ENCODE measurements at regions not wholly inside any gene's neighbourhood (a gene's known extent, or its start where the extent isn't known, plus 50 kb on each side); places are given as distances from the start of the nearest gene placed in this dataset.

DNA sequence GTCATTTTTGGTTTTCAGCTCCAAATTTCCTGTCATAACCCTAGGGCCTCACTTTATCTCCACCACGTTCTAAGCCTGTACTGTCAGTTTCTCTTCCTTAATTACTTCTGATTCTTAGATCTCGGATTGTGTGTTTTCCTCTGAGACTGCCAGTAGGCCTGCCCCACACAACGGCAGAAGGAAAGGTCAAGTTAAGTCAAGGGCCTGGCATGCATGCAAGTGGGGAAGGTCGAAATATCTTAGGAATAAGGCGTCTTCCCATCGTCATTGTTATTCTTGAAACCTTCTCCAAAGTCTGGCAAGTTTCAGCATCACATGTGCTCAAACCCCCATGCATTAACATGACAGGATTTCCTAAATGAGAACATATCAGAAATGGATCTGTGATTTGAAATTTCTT is 203.5 kb upstream of the TSHZ2 start:
- no peak for DNase-seq

DNA sequence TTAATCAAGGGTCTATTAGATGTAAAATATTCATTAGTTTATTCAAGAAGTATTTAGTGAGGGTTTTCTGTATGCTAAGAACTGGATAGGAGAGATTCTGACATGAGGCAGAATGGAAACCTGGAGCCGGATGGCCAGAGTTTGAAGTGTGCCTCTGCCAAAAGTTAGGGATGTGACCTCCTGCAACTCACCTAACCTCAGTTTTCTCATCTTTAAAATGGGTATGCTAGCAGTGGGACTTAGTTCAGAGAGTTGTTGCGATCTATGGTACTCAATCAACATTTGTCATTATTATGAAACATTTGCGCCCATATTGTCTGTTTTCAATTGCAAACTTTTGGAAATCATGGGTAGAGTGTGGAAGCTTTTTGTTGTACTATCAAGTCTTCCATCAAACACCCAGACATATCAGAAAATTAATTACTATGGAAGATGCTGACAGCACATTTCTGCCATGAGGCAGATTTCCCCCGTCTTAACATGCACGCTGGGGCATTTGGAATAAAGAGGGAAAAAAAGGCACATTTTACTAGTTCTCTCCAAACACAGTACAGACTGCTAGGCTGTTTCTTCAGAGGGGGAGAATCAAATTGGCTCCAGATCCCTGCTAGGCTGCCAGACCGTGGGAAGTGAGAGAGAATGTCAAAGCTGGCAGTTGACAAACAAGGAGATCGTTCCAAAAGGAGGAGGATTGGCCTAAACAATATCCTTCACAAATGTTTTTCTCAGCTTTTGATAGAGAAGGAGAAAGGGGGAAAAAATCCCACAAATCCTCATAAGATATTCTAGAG is 205.3 kb upstream of the TSHZ2 start:
- no peak for DNase-seq

DNA sequence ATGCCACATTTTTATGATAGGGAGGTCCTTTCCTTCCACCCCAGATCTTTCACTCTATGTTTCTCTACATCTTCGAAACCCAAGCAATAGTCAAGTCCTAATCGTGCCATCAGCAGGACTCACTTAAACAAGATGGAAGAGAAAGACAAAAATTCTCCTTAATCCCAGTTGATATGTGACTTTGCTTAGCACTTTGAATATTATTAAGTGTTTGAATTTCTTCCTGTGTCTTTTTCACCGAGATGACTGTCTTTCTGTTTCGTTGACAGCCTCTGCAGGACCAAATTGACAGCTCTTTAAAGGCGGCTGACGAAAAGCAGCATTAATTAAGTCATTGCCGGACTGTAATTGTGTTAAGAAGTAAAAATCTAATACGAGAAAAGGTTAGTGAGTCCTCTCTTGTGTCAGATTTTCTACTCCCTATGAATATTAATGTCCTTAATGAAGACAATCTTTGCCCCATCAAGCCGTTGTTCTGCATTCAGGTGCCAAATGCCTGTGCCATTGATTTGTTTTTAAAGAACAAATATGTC is 208.8 kb upstream of the TSHZ2 start:
- no peak for DNase-seq

DNA sequence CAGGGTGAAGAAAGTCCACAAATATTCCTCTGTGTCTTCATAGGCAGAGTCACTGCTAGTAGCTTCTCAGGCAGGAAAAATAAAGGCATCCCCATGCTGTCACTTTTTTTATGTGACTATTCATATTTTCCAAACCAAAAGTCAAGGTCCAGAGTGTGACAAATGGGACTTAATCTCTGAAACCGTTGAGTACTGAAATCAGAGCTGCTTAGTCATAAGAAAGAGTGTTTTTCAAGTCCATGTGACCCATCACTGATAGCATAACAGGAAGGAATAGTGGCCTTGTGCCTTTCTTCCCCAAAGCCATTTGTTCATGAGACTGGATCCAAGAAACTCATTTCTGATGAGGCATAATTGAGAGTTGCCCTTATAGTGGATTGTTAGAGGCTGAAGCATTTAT is 210.3 kb upstream of the TSHZ2 start:
- DNase-seq: no peak

DNA sequence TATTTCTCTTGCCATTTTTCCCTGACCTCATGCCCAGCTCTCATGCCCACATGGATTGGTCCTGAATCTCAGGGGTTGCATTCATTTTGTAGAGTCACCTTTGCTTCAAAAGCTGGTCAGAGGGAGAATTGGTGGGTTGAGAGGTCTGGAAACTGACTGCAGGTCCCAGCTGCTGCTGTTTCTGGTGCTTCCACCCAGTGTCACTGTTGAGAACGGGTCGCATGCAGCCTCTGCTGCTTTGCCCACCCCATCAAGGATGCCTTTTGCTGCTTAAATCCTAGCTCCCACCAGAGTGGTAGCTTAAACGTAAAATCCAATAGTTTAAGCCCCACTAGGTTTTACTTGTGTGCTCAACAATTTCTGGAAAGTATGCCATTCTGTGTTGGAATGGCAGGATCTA is 211.4 kb upstream of the TSHZ2 start:
- no peak for DNase-seq

DNA sequence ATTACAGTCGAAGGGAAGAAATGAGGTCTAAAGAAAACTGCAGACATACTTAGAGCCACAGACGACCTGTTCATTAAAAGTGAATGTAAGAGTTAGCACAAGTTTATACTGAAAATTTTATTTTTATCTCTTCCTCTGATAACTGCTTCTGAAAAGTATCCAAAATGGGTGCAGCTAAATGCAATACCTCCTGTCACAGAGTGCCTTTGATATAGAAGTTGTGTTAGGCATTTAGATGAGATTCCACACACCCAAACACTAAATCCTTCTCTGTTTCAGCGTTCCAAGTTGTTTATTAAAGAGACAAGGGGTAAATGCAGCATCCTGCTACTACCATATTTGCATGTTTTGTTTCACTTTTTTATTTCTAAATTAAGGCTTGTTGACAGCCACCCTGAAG is 214.7 kb upstream of the TSHZ2 start:
- DNase-seq: no peak

DNA sequence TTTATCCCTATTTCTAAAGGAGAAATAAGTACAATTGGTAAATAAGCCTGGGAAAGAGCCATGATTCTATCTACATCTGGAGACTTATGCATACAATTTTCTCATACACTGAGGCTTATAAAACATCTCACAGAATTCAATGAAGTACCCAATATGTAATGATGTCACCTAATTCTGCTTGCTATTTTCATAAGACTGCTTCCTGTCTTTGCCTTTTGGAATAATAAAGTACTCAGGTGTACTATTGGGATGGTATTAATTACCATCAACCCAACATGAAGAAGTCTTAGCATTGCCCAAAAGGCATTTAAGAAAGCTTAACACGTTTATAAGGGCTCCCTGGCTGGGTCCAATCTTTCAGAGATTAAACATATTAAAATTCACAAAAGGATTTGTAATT is 216.4 kb upstream of the TSHZ2 start:
- no peak for DNase-seq

DNA sequence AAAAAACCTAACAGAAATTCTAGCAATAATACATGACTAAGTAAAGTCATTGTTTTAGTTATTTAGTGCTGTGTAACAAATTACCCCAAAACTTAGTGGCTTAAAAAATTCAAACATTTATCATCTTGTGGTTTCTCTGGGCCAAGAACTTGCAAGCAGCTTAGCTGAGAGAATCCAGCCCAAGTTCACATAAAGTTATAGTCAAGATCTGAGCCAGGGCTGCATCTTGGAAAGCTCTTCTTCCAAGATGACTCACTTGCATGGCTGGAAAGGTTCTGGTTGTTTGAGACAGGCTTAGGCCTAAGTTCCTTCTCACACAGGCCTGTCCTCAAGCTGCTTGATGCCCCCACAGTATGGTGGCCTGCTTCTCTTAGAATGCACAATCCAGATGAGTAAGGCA is 217.8 kb upstream of the TSHZ2 start:
- DNase-seq: no peak

DNA sequence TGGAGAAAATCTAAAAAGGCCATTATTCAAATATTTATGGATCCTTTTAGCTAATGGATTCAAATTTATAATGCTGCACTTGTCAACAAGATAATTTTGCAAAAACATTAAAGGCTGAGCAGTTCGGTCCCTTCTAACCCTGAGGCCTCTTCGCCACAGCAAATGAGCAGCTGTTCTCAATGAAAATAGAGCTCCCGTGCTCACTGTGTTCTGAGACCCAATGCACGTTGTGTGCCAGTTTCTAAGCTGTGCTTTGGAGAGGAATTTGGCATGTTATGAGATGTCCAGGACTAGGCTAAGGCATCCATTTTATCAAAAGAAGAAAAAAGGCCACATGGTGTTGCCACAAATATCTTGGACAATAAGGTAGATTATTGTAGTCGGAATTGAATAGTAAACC is 220.1 kb upstream of the TSHZ2 start:
- DNase-seq: no peak

DNA sequence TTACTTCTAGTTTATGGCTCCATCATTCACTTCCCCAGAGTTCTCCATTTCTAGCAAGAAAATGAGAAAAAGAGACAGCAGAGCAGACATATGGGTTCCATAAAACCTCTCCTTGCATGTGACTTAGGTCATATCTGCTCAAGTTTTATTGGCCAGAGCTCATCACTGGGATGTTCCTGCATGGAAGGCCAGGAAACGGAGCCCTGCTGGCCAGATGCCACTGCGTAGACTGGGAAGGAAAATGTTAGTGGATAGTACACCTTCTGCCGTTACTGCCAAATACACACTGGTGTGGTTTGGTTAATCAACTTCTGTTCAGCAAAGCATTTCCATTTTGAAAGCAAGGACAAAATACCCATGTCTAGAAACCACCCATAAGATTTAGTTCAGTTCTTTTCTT is 220.6 kb upstream of the TSHZ2 start:
- DNase-seq: no peak

DNA sequence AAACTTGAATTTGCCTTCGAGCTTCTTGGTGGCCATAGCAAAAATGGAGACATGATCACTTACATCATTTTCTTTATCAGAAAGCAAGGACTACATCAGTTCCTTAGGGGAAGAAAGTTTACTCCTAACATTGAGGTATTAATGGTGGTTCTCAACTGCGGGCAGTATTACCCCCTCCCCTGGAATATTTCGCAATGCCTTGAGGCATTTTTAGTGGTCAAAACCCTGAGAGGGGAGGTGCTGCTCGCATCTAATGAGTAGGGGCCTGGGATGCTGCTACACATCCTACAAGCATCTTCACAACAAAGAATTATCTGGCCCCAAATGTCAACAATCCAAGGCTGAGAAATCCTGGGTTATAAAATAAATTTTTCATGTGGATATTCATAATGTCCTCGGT is 222.2 kb upstream of the TSHZ2 start:
- DNase-seq: no peak

DNA sequence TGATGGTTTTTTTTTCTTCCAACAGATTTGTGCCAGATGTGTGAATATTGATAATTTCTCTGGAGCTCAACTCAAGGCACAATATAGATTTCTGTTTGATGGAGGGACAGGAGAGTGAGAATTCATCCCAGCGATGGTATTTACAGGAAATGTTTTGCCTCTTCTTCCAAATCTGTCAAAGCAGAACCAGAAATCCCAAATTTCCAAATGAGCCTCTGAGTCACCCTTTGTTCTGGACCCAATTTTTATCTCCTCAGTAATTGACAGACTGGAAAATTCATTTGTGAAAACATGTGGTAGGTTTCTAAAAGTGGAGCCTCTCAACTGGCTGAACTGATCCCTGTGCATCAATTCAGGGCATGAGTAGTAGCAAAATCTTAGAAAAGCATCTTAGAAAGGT is 223.2 kb upstream of the TSHZ2 start:
- DNase-seq: no peak

DNA sequence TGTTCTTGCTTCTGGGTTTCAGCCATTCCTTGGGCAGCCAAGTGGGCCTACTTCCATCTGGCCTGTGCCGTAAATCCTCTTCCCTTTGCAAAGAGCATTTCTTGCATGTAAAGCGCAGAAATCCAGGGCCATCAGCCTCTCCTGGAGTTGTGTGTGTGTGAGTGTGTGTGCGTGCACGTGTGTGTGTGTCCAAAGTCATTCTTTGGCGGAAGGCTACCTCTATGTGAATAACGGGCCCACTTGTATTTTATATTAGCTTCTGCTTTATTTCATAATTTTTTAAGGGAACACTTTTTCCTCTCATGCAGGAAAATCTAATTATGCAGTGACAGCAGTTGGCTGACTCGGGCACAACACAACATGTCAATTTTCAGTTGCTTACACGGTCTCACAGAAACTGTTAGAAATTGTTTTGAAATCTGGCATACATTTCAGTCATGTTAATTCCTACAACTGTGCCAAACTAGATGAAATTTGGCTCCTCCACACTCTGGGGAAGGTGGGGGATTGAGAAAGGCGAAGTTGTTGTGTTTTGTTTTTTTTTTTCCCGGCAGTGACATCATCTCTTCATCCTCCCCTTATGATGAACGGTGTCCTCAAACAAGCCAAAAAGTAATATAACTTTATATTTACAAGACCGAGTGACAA is 223.7 kb upstream of the TSHZ2 start:
- no peak for DNase-seq

DNA sequence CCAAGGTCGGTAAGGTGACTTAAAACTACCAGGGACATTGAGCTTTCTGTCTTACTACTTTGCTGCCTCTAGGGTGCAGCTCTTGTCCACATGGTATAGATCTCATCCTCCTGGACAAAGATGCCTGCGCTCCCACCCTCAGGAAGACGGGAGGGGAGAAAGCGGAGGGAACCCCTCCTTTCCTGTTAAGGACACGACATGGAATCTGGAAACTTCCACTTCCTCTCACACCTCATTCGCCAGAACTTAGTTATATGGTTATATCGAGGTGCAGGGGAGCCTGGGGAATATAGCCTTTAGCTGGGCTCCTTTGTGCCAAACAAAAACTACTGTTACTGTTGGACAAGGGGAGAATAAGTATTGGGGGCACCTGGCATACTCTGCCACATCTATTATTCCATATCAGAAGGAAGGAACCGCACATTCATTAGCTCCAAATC is 224.3 kb upstream of the TSHZ2 start:
- DNase-seq: no peak

DNA sequence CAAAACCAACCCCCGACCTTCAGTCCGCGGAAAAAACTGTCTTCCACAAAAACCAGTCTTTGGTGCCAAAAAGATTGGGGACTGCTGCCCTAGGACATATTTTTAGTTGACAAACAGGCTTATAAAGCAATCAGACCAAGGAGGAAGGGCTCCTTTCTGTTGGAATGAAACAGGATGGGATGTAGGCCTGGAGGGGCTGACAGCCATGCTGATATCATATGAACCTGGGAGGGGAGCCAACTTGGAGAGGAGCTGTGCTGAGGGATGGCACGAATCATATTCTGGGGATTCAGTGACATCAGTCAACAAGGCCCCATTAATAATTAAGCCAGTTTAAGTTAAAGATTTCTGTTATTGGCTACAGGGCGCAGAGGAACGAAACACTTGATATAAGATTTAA is 225.4 kb upstream of the TSHZ2 start:
- DNase-seq: no peak

DNA sequence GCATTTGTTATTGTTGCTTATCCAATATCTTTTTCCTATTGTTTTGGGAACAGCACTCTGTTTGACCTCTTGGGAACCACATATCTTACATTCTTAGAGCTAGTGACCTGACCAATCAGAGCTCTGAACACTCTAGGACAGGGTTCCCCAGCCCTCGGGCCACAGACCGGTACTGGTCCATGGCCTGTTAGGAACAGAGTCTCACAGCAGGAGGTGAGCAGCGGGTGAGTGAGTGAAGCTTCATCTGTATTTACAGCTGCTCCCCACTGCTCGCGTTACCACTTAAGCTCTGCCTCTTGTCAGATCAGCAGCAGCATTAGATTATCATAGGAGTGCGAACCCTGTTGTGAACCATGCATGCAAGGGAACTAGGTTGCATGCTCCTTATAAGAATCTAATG is 226.0 kb upstream of the TSHZ2 start:
- no peak for DNase-seq

DNA sequence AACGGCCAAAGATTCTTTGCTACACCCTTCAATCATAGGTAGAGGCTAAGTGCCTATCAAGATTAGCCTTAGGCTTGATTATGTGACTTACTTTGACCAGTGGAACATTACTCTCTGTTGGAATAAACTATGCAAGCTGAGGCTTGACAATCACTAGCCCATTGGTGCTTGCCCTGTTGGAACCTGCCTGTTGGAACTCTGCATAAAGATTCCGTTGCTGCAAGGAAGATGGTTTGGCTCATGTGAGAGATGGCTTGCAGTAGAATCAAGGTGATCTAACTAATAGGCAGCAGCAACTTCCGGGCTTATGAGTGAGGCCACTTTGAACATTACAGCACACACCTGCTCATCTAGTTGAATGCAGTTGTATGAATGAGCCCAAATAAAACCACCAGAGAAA is 227.7 kb upstream of the TSHZ2 start:
- DNase-seq: no peak

DNA sequence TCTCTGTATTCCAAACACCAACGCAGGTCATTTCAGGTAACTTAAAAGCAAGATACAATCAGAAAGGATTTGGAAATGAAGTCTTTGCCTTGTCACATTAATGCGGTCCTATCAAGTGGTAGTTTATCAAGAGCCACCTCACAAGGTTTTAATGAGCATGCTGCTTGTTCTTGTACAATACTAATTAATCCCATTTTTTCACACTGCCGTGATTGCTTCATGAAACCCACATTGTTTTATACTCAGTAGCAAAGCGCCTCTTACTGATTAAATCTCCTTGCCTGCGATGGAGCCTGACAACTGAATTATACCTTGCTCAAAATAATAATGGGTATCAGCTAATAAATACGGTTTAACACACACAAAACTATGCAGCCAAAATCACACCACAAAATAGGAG is 234.1 kb upstream of the TSHZ2 start:
- DNase-seq: no peak

DNA sequence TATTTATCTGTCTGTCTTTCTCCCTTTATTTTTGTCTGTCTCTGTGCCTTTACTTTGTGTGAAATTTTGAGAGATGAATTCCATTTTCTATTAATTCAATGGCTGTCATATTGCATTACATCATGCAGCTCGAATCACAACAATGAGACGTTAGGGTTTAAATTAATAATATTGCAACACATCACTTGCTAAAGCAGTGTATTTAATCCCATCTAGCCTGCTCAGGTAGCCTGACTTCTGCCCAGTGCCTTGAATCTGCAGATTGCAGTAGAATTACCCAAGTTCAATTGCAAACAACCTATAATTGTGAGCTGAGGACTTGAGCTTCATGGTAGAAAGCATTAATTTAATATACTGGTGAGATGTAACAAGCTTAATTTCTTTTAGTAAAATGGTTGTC is 235.7 kb upstream of the TSHZ2 start:
- DNase-seq: no peak

DNA sequence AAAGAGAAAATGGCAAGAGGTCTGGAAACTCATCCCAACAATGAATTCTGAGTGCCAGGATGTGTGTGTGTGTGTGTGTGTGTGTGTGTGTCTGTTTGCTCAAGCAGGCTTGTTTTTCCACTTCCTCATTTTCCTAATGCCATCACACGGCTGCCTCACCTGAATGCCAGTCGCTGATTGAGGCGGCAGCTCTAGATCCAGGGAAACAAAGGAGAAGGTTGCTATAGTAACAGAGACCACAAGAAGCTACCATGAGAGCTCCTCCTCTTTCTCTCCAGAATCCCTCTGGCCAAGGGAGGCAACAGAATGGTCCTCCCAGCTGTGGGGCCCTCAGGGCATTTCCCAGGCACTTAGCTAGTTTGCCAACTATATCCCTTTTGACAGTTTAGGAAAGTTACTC is 241.1 kb upstream of the TSHZ2 start:
- DNase-seq: no peak

DNA sequence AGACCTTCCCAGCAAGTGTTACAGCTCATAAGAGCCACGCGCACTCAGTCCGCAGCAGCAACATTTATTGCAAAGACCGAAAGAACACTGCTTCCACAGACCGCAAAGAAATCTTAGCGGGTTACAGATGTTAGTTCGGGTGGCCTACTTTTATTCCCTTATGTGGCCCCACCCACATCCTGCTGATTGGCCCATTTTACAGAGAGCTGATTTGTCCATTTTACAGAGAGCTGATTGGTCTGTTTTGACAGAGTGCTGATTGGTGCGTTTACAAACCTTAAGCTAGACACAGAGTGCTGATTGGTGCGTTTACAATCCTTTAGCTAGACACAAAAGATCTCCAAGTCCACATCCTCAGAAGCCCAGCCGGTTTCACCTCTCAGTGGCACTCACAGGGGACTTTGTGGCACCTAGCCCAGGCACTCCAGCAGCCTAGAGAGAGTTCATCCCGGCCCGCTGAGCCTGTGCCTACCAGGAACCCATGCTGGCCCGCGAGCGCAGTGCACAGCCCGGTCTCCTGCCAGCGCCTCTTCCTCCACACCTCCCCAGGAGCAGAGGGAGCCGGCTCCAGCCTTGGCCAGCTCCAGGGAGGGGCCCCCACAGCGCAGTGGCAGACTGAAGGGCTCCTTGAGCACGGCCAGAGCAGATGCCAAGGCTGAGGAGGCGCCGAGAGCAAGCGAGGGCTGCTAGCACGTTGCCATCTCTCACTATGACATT is 244.3 kb upstream of the TSHZ2 start:
- DNase-seq: no peak

DNA sequence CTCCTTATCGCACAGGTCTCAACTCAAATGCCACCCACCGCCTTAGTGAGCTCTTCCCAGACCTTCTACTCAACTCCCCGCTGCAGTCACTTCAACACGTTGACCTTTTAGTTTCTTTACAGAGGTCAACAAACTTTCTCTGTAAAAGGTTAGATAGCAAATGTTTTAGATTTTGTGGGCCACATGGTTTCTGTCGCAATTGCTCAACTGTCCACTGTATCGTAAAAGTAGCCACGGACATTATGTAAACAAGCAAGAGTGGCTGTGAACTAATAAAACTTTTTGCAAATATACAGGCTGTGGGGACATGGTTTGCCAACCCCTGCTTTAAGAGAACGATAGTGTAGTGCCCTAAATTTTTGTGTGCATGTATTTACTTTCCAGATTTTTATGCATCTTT is 247.6 kb upstream of the TSHZ2 start:
- DNase-seq: no peak

DNA sequence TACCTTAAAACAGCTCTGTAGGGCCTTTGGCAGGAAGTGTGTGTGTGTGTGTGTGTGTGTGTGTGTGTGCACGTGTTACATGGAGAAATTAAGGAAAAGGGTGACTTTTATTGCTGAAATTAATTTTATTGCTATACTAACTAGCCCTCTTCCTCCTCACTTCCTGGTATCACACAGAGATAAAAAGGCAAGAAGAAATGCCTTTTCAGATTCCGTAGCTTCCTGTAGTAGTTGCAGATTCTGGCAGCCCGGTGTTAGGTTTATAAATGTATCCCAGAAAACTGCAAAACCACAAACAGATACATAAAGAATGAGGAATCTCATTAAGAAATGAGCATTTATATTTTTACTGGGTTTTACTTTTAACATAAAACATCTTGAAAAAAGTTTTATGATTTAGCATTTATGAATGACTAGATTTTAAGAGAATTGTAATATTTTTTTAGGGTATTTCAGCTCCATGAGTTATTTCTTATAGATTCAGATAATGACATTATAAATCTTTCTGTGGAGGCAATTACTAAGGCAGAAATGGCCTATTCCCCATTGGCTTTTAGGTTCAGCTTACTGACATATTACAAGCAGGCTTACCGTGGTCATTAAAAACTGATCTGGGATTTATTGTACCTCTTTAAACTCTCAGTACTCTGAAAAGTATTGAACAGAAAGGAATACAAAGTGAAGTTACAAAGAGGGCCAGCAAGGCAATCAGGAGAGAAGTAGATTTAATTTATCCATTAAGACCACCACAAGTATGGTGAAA is 249.1 kb upstream of the TSHZ2 start:
- DNase-seq: no peak
